HEK293 (cell line): ENCODE measurements at regions not wholly inside any gene's neighbourhood (a gene's known extent, or its start where the extent isn't known, plus 50 kb on each side); places are given as distances from the start of the nearest gene placed in this dataset.

Experiments
- CTCF ChIA-PET: fragments of 350-600 bp; formaldehyde crosslinking; extraction: SDS; loops from one replicate; lab custom pipeline; 2021; ENCODE audit warnings: antibody characterized with exemption; lab: Yijun Ruan, JAX
- POLR2A ChIA-PET: fragments of 300-600 bp; formaldehyde crosslinking; extraction: SDS; loops from one replicate; lab custom pipeline; 2020; ENCODE audit warnings: antibody characterized with exemption, inconsistent platforms; lab: Yijun Ruan, JAX
- H3K27ac ChIP-seq: fragments of 200-500 bp; sonication (Bioruptor generic); 2 replicates; pipeline ENCODE4 v1.5.1; 2014; ENCODE audit warnings: low read depth, low read length, control low read depth, inconsistent platforms; ENCODE audit errors: extremely low read depth
- H3K36me3 ChIP-seq, 2 experiments: fragments of 200-500 bp in 1 of 2; sonication (Bioruptor generic) in 1 of 2; 1 replicate in 1 of 2; 2 replicates in 1 of 2; pipeline ENCODE4 v1.5.1; 2014 to 2017; ENCODE audit warnings: inconsistent platforms in 2 of 2, low read length in 2 of 2; ENCODE audit not compliant: control insufficient read depth in 2 of 2, insufficient read depth in 1 of 2
- H3K4me1 ChIP-seq: fragments of 200-500 bp; sonication (Bioruptor generic); 2 replicates; pipeline ENCODE4 v1.5.1; 2014; ENCODE audit warnings: mild to moderate bottlenecking, low read length, inconsistent platforms; ENCODE audit not compliant: control insufficient read depth, insufficient read depth
- H3K4me3 ChIP-seq: 2 replicates; pipeline ENCODE4 v1.5.1; 2011; ENCODE audit warnings: low read depth, mild to moderate bottlenecking, control low read depth, low read length, moderate library complexity
- H3K9me3 ChIP-seq: fragments of 200-500 bp; sonication (Bioruptor generic); 2 replicates; pipeline ENCODE4 v1.5.1; 2014; ENCODE audit warnings: low read depth, low read length, inconsistent platforms; ENCODE audit not compliant: control insufficient read depth, insufficient read depth
- HOXD13 ChIP-seq: sonication (generic); formaldehyde crosslinking; IDR thresholded peaks from 2 replicates; pipeline ENCODE4 v1.8.0; 2022; ENCODE audit warnings: missing genetic modification reagents, borderline replicate concordance
- KLF7 ChIP-seq: fragments of 450-650 bp; formaldehyde crosslinking; IDR thresholded peaks from 2 replicates; pipeline ENCODE4 v1.5.1; 2016; ENCODE audit warnings: missing biosample characterization, missing genetic modification characterization, borderline replicate concordance
- KLF9 ChIP-seq: fragments of 450-650 bp; formaldehyde crosslinking; IDR thresholded peaks from 2 replicates; pipeline ENCODE4 v1.5.1; 2016; ENCODE audit warnings: missing biosample characterization, missing genetic modification characterization, low read depth
- PBX3 ChIP-seq: sonication (generic); formaldehyde crosslinking; IDR thresholded peaks from 2 replicates; pipeline ENCODE4 v1.8.1; 2022; ENCODE audit warnings: mild to moderate bottlenecking, moderate library complexity, missing genetic modification reagents
- SCRT2 ChIP-seq: fragments of 450-650 bp; formaldehyde crosslinking; IDR thresholded peaks from 2 replicates; pipeline ENCODE4 v1.5.1; 2016; ENCODE audit warnings: missing biosample characterization, missing genetic modification characterization
- ZNF174 ChIP-seq: fragments of 450-650 bp; formaldehyde crosslinking; IDR thresholded peaks from 2 replicates; pipeline ENCODE4 v1.5.0; 2017; ENCODE audit warnings: missing biosample characterization, mild to moderate bottlenecking, missing genetic modification characterization
- ZNF19 ChIP-seq: fragments of 450-650 bp; formaldehyde crosslinking; IDR thresholded peaks from 2 replicates; pipeline ENCODE4; 2016; ENCODE audit warnings: missing biosample characterization, missing genetic modification characterization, low read depth
- ZNF239 ChIP-seq: fragments of 450-650 bp; formaldehyde crosslinking; IDR thresholded peaks from 2 replicates; pipeline ENCODE4 v1.5.1; 2016; ENCODE audit warnings: missing biosample characterization, missing genetic modification characterization
- ZNF266 ChIP-seq: fragments of 450-650 bp; formaldehyde crosslinking; IDR thresholded peaks from 2 replicates; pipeline ENCODE4 v1.5.1; 2016; ENCODE audit warnings: missing biosample characterization, missing genetic modification characterization, low read depth
- ZNF280D ChIP-seq: fragments of 450-650 bp; formaldehyde crosslinking; IDR thresholded peaks from 2 replicates; pipeline ENCODE4 v1.5.1; 2016; ENCODE audit warnings: missing biosample characterization, missing genetic modification characterization
- ZNF292 ChIP-seq: fragments of 450-650 bp; formaldehyde crosslinking; IDR thresholded peaks from 2 replicates; pipeline ENCODE4 v1.5.1; 2016; ENCODE audit warnings: low read depth, missing biosample characterization, missing genetic modification characterization, borderline replicate concordance
- ZNF354C ChIP-seq: fragments of 450-650 bp; formaldehyde crosslinking; IDR thresholded peaks from 2 replicates; pipeline ENCODE4 v1.5.1; 2016; ENCODE audit warnings: missing biosample characterization, missing genetic modification characterization, low read depth, borderline replicate concordance
- ZNF398 ChIP-seq: fragments of 450-650 bp; formaldehyde crosslinking; IDR thresholded peaks from 2 replicates; pipeline ENCODE4 v1.5.1; 2017; ENCODE audit warnings: missing biosample characterization, missing genetic modification characterization
- ZNF426 ChIP-seq: fragments of 450-650 bp; formaldehyde crosslinking; IDR thresholded peaks from 2 replicates; pipeline ENCODE4 v1.5.1; 2017; ENCODE audit warnings: missing biosample characterization, missing genetic modification characterization, mild to moderate bottlenecking, inconsistent platforms, moderate library complexity
- ZNF521 ChIP-seq: fragments of 450-650 bp; formaldehyde crosslinking; IDR thresholded peaks from 2 replicates; pipeline ENCODE4 v1.5.1; 2017; ENCODE audit warnings: missing biosample characterization, mild to moderate bottlenecking, missing genetic modification characterization
- ZNF558 ChIP-seq: fragments of 450-650 bp; formaldehyde crosslinking; IDR thresholded peaks from 2 replicates; pipeline ENCODE4 v1.5.1; 2016; ENCODE audit warnings: missing biosample characterization, missing genetic modification characterization
- ZNF639 ChIP-seq: fragments of 450-650 bp; formaldehyde crosslinking; IDR thresholded peaks from 2 replicates; pipeline ENCODE4 v1.5.1; 2016; ENCODE audit warnings: missing biosample characterization, missing genetic modification characterization
- ZNF670 ChIP-seq: fragments of 450-650 bp; formaldehyde crosslinking; IDR thresholded peaks from 2 replicates; pipeline ENCODE4 v1.5.1; 2016; ENCODE audit warnings: missing biosample characterization, missing genetic modification characterization, low read depth
- ZNF76 ChIP-seq: fragments of 450-650 bp; formaldehyde crosslinking; IDR thresholded peaks from 2 replicates; pipeline ENCODE4; 2016; ENCODE audit warnings: low read depth, missing biosample characterization, missing genetic modification characterization, borderline replicate concordance
- ZNF768 ChIP-seq: fragments of 450-650 bp; formaldehyde crosslinking; IDR thresholded peaks from 2 replicates; pipeline ENCODE4 v1.5.1; 2018; ENCODE audit warnings: missing biosample characterization, mild to moderate bottlenecking, missing genetic modification characterization
- ZSCAN16 ChIP-seq: fragments of 450-650 bp; formaldehyde crosslinking; IDR thresholded peaks from 2 replicates; pipeline ENCODE4 v1.5.1; 2016; ENCODE audit warnings: missing biosample characterization, missing genetic modification characterization

GRCh38 chr3:148205977-148206376 lies 491.7 kb upstream of the AGTR1 start:
- Histone ChIP-seq H3K4me1 (no peaks in the 10 kb centered on the region), H3K4me3 (no peak overlapping the region), H3K27ac (no peak overlapping the region), H3K36me3 (no peaks in the 10 kb centered on the region), H3K9me3 (no peaks in the 10 kb centered on the region)
- TF ChIP-seq ZNF639 (tag by site-specific recombination) (no peak), SCRT2 (tag by site-specific recombination) (no peak), ZNF398 (tag by site-specific recombination) (no peak), ZNF558 (tag by site-specific recombination) (no peak), ZNF19 (tag by site-specific recombination) (no peak), ZNF174 (tag by site-specific recombination) (no peak), ZSCAN16 (tag by site-specific recombination) (no peak), ZNF521 (tag by site-specific recombination) (no peak), ZNF280D (tag by site-specific recombination) (no peak), KLF7 (tag by site-specific recombination) (no peak), ZNF76 (tag by site-specific recombination) (no peak), ZNF354C (tag by site-specific recombination) (no peak), KLF9 (tag by site-specific recombination) (no peak), ZNF426 (tag by site-specific recombination) (no peak), ZNF670 (no peak), ZNF239 (tag by site-specific recombination) (no peak), HOXD13 (no peak), PBX3 (no peak), ZNF768 (tag by site-specific recombination) (no peak)
- ChIA-PET POLR2A (no interaction called here), CTCF (interaction anchor here (0.6 kb wide), 1 partner anchor 103 kb away, joined by 3 read pairs; no protein-coding TSS in a partner anchor)

GRCh38 chr3:148206446-148206845 lies 491.3 kb upstream of the AGTR1 start:
- CTCF ChIA-PET = no interaction called here
- H3K4me1 ChIP-seq = no peaks in the 10 kb centered on the region
- TF ChIP-seq ZNF76 (tag by site-specific recombination) (no peak), ZNF292 (tag by site-specific recombination) (no peak), ZNF266 (tag by site-specific recombination) (no peak)
- TF ChIP-seq, all 188 proteins: peak for 0
- no peaks in the 10 kb centered on the region for H3K9me3 ChIP-seq
- no peak overlapping the region for H3K27ac ChIP-seq
- POLR2A ChIA-PET = no interaction called here
- H3K4me3 ChIP-seq = no peak overlapping the region
- no peaks in the 10 kb centered on the region for H3K36me3 ChIP-seq
